T-cell (primary cell): ENCODE measurements at regions not wholly inside any gene's neighbourhood (a gene's known extent, or its start where the extent isn't known, plus 50 kb on each side); places are given as distances from the start of the nearest gene placed in this dataset.

Experiments used
- ATAC-seq, 4 experiments: fragments of 200-7000 bp in 3 of 4; fragments of 150-1000 bp in 1 of 4; cut with Tn5 transposase; replicated peaks in 1 of 4; 1 replicate in 3 of 4; 2 replicates in 1 of 4; pipeline ENCODE4 v1.10.0; 2021; ENCODE audit warnings: moderate library complexity in 3 of 4, mild to moderate bottlenecking in 2 of 4, moderate number of reproducible peaks in 1 of 4
- CTCF ChIA-PET, 2 donors: fragments of 300-600 bp; sonication (Branson Sonifier 250); formaldehyde crosslinking; loops; one replicate each; lab custom pipeline; 2022; ENCODE audit warnings: antibody characterized with exemption in 2 of 2; lab: Charles Lee
- POLR2A ChIA-PET, 2 donors: fragments of 300-600 bp; sonication (Branson Sonifier 250); formaldehyde crosslinking; loops; one replicate each; lab custom pipeline; 2022; ENCODE audit warnings: antibody characterized with exemption in 2 of 2; lab: Charles Lee
- DNase-seq, 35 experiments: peaks; one replicate each; pipeline versions ENCODE4 v3.0.0 to v3.0.0-alpha.2; 2013 to 2023
- H3K27ac ChIP-seq: one replicate; pipeline ENCODE4 v1.5.1; 2013; ENCODE audit warnings: low read length
- H3K27me3 ChIP-seq, 2 experiments: replicated peaks in 1 of 2; 1 replicate in 1 of 2; 2 replicates in 1 of 2; pipeline versions ENCODE4 v1.6.1 to v1.7.0; 2013; ENCODE audit warnings: low read length in 1 of 2, mixed read lengths in 1 of 2; ENCODE audit not compliant: control insufficient read depth in 2 of 2, insufficient read depth in 2 of 2; ENCODE audit errors: extremely low read depth in 1 of 2
- H3K36me3 ChIP-seq, 2 donors: 1 replicate in 1 of 2; 2 replicates in 1 of 2; pipeline versions ENCODE4 v1.6.1 to v1.7.0; 2013; ENCODE audit warnings: low read length in 1 of 2; ENCODE audit not compliant: control insufficient read depth in 2 of 2, insufficient read depth in 1 of 2; ENCODE audit errors: extremely low read depth in 1 of 2
- H3K4me1 ChIP-seq, 2 experiments: 1 replicate in 1 of 2; 2 replicates in 1 of 2; pipeline versions ENCODE4 v1.6.1 to v1.7.0; 2013; ENCODE audit warnings: low read length in 2 of 2, mixed read lengths in 1 of 2; ENCODE audit not compliant: insufficient read depth in 2 of 2, control insufficient read depth in 1 of 2; ENCODE audit errors: extremely low read depth in 1 of 2
- H3K4me3 ChIP-seq, 2 donors: 1 replicate in 1 of 2; 2 replicates in 1 of 2; pipeline versions ENCODE4 v1.5.1 to v1.7.0; 2013; ENCODE audit warnings: mild to moderate bottlenecking in 2 of 2, low read length in 1 of 2, moderate library complexity in 1 of 2; ENCODE audit not compliant: control insufficient read depth in 1 of 2; ENCODE audit errors: extremely low read depth in 1 of 2
- H3K9me3 ChIP-seq: 2 replicates; pipeline ENCODE4 v1.7.0; 2013
- H3K27ac Mint-ChIP-seq, 2 donors: one replicate each; pipeline ENCODE4 v1.8.0; 2020 to 2021; ENCODE audit warnings: mild to moderate bottlenecking in 2 of 2, mixed read lengths in 2 of 2
- H3K27me3 Mint-ChIP-seq, 2 donors: one replicate each; pipeline ENCODE4 v1.8.0; 2021 to 2022; ENCODE audit warnings: mixed read lengths in 2 of 2
- H3K36me3 Mint-ChIP-seq: one replicate; pipeline ENCODE4 v1.8.0; 2021; ENCODE audit warnings: mixed read lengths
- H3K4me1 Mint-ChIP-seq, 3 donors: one replicate each; pipeline ENCODE4 v1.8.0; 2020 to 2022; ENCODE audit warnings: mixed read lengths in 3 of 3, mild to moderate bottlenecking in 1 of 3
- H3K4me3 Mint-ChIP-seq, 3 donors: one replicate each; pipeline ENCODE4 v1.8.0; 2020 to 2022; ENCODE audit warnings: mild to moderate bottlenecking in 3 of 3, mixed read lengths in 3 of 3, moderate library complexity in 3 of 3
- H3K9me3 Mint-ChIP-seq, 3 donors: one replicate each; pipeline ENCODE4 v1.8.0; 2020 to 2022; ENCODE audit warnings: mixed read lengths in 3 of 3
- WGBS: methylation state at CpG from one replicate; pipeline ENCODE4 v1.1.5; 2013; ENCODE audit warnings: missing lambda C conversion rate; ENCODE audit not compliant: insufficient coverage; 5-methylcytosine and 5-hydroxymethylcytosine counted together

DNA sequence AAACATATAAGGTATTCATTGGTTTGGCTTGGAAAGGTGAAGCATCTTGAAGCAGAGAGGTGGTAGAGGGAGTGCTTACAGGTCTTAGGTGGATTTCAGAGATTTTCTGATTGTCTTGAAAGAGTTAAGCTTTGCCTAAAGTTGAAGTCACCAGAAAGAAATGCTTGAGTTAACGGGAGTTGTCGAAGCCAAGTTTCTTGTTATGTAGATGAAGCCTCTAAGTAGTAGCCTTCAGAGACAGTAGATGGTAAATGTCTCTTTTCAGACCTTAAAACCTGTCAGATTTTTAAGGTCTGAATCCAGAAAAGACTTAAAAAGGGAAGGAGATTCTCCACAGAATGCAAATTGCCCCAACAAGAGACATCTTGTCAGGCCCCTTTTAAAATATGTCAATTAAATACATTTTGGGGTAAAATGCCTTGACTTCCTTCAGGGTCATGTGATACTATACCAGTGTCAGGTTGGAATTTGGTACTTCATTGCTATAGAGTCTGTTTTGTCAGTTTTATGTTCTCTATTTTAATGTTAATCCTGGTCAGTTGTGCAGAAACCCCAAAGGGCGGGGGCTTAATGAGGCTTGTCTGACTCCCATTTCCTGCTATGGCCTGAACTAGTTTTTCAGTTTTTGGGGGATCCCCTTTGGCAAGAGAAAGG lies 81.0 kb downstream of the PCDH18 start:
- WGBS = no CpG with 5 or more reads among the region's 3 CpGs

DNA sequence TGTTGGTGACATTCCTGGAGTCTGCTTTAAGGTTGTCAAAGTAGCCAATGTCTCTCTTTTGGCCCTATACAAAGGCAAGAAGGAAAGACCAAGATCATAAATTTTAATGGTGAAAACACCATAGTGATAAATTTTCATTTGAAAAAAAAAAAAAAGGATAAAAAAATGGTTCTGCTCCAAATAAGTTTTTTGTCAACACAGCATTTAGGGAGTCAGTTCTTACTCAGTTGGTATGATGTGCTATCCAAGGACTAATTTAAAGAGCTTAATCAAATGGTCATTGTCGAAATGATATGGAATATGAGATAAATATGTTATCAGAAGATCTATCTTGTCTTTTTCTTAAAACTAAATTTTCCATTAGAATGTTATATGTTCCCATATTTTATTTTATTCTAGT lies 83.9 kb downstream of the PCDH18 start:
- no peaks in the 10 kb centered on the region for H3K4me1 ChIP-seq
- ChIA-PET POLR2A (no interaction called here), CTCF (no interaction called here)
- H3K27ac ChIP-seq = no peak overlapping the region
- no peak overlapping the region for H3K4me3 ChIP-seq
- DNase-seq = no peak
- Mint-ChIP-seq H3K27ac (no peak overlapping the region), H3K9me3 (peaks cover 0 to 10% (median 4%) of the 10 kb centered on the region in 3 donors), H3K4me3 (no peak overlapping the region), H3K4me1 (no peaks in the 10 kb centered on the region), H3K36me3 (no peaks in the 10 kb centered on the region), H3K27me3 (no peaks in the 10 kb centered on the region)
- no peaks in the 10 kb centered on the region for H3K36me3 ChIP-seq
- no peak for ATAC-seq
- H3K27me3 ChIP-seq = no peaks in the 10 kb centered on the region
- no CpG with 5 or more reads among the region's 1 CpG for WGBS
- H3K9me3 ChIP-seq = no peaks in the 10 kb centered on the region

More for the DNA sequence above, 81.0 kb downstream of the PCDH18 start:
- Histone ChIP-seq H3K4me3 (no peak overlapping the region), H3K36me3 (no peaks in the 10 kb centered on the region), H3K27me3 (no peaks in the 10 kb centered on the region), H3K27ac (no peak overlapping the region), H3K9me3 (no peaks in the 10 kb centered on the region), H3K4me1 (no peaks in the 10 kb centered on the region)
- ATAC-seq (no peak), DNase-seq (no peak)
- Mint-ChIP-seq H3K27ac (no peak overlapping the region), H3K4me1 (no peaks in the 10 kb centered on the region), H3K9me3 (peaks cover 0 to 6% (median 6%) of the 10 kb centered on the region in 3 donors), H3K36me3 (no peaks in the 10 kb centered on the region), H3K27me3 (no peaks in the 10 kb centered on the region), H3K4me3 (no peak overlapping the region)
- ChIA-PET CTCF (no interaction called here), POLR2A (no interaction called here)

DNA sequence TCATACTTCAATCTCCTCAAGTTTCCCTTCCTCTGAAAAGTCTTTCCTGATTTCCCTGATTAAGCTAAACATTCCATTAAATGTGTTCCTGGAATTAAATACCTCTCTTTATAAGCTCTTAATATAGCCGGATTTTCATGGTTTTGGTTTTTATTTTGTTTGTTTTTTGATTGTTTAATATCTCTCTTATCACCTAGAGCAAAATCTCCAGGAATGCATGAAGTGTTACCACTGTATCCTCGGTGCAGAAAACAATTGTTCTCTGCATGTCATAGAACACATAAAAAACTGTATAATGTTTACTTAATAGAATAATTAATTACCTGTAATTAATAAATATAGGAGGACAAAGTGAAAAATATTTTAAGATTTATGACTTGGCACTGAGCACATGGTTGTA lies 86.2 kb downstream of the PCDH18 start:
- ChIA-PET CTCF (no interaction called here), POLR2A (no interaction called here)
- Mint-ChIP-seq H3K4me1 (no peaks in the 10 kb centered on the region), H3K9me3 (peaks cover 0 to 8% (median 4%) of the 10 kb centered on the region in 3 donors), H3K27me3 (no peaks in the 10 kb centered on the region), H3K27ac (no peak overlapping the region), H3K36me3 (no peaks in the 10 kb centered on the region), H3K4me3 (no peak overlapping the region)
- Histone ChIP-seq H3K27me3 (no peaks in the 10 kb centered on the region), H3K27ac (no peak overlapping the region), H3K4me3 (no peak overlapping the region), H3K4me1 (no peaks in the 10 kb centered on the region), H3K9me3 (no peaks in the 10 kb centered on the region), H3K36me3 (no peaks in the 10 kb centered on the region)
- ATAC-seq = no peak
- no peak for DNase-seq
- no CpG with 5 or more reads among the region's 2 CpGs for WGBS

DNA sequence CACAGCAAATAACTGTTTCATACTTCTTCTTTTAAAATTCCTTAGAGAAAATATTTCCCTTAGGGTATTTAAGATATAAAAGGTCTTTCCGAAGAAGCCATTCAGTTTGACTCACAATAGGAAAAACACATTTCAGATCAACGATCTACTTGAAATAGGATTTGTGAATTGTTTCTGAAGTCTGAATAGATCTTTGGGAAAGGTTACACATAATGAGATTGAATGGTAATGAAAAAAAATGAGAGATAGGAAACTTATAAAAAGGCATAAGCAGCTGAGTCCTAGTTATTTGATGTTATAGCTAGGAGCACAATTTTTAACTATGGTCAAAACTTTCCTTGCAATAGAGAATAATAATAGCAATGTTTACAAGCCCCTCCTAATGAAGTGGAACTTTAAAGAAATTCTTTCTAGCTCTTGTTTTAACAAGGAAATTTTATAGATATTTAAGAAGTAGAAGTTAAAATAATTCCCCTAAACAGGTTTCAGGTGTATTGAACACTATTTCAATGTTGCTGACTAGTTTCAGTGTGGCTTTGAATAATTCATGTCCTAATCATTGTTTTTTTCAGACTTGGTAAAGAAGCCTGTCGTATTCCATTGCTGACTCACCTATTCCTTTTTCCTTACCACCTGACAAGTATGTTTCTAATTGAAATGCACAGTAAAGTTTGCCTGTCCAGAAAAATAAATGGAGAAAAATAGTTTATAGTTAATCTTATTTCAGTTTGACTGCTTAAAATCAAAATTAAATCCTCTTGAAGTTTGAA lies 89.1 kb downstream of the PCDH18 start:
- 100% methylated on average over 1 of the region's 3 CpGs for WGBS
- H3K9me3 ChIP-seq = no peaks in the 10 kb centered on the region
- Mint-ChIP-seq H3K9me3 (peaks cover 3 to 8% (median 7%) of the 10 kb centered on the region in 3 donors), H3K36me3 (no peaks in the 10 kb centered on the region), H3K4me3 (no peak overlapping the region), H3K27ac (no peak overlapping the region), H3K4me1 (no peaks in the 10 kb centered on the region), H3K27me3 (no peaks in the 10 kb centered on the region)
- H3K4me1 ChIP-seq = no peaks in the 10 kb centered on the region
- no peaks in the 10 kb centered on the region for H3K36me3 ChIP-seq
- DNase-seq (no peak), ATAC-seq (no peak)
- ChIA-PET CTCF (no interaction called here), POLR2A (no interaction called here)
- no peak overlapping the region for H3K27ac ChIP-seq
- no peaks in the 10 kb centered on the region for H3K27me3 ChIP-seq
- H3K4me3 ChIP-seq = no peak overlapping the region

DNA sequence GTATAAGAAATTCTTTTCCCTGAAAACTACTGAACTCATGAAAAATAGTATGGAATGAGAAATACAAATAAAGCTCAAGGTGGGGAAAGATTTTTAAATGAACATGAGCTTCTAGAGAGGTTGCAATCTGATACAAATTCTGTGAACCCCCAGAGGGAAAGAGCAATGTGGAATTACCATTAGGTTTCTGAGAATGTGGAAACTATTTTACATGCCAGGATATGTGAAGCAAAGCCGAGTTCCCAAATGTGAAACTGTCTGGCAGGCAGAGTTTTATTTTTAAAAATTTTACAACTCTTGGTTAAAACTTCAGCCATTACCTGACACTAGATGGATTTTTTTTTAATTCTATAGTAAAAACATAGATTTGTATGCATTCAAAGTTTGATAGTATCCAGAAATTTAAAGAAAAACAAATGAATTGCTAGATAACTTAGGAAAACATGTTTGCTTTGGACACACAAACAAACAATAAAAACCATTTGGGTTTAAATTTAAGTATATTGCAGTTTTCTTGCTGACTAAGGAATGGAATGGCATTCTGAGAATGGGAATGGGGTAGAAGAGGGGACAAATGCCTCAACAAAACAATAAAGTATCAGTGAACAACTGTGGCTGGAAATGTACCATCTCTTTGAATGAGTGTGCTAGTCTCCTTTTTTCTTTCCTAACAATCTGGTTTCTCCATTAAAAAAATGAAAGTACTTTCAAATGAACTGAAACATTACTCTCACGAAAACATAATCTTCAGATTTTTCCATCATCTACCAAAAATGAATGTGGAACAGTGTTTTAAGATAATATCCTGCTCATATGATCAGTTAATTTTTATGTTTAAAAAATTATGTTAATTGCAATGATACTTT lies 99.6 kb downstream of the PCDH18 start:
- Histone ChIP-seq H3K27me3 (no peaks in the 10 kb centered on the region), H3K9me3 (no peaks in the 10 kb centered on the region), H3K27ac (no peak overlapping the region), H3K36me3 (no peaks in the 10 kb centered on the region), H3K4me3 (no peak overlapping the region), H3K4me1 (no peaks in the 10 kb centered on the region)
- H3K9me3 Mint-ChIP-seq = no peaks in the 10 kb centered on the region
- ChIA-PET CTCF (no interaction called here), POLR2A (no interaction called here)
- H3K36me3 Mint-ChIP-seq = no peaks in the 10 kb centered on the region
- DNase-seq (no peak), ATAC-seq (no peak)
- H3K27me3 Mint-ChIP-seq = no peaks in the 10 kb centered on the region
- no peak overlapping the region for H3K27ac Mint-ChIP-seq
- H3K4me1 Mint-ChIP-seq = no peaks in the 10 kb centered on the region
- WGBS = no CpG with 5 or more reads among the region's 2 CpGs
- no peak overlapping the region for H3K4me3 Mint-ChIP-seq

DNA sequence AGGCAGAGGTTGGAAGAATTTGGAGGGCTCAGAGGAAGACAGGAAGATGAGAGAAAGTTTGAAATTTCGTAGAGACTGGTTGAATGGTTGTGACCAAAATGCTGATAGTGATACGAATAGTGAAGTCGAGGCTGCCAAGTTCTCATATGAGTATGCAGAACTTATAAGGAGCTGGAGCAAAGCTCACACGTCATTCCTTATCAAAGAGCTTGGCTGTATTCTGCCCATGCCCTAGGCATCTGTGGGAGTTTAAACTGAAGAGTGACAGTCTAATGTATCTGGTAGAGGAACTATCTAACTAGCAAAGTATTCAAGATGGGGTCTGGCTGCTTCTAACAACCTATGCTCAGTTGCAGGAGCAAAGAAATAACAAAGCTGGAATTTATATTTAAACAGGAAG lies 102.1 kb downstream of the PCDH18 start:
- H3K36me3 ChIP-seq = no peaks in the 10 kb centered on the region
- H3K4me1 ChIP-seq = no peaks in the 10 kb centered on the region
- H3K27me3 ChIP-seq = no peaks in the 10 kb centered on the region
- no peak overlapping the region for H3K27ac ChIP-seq
- CTCF ChIA-PET = no interaction called here
- POLR2A ChIA-PET = no interaction called here
- 66% methylated on average over 4 of the region's 4 CpGs for WGBS
- no peak for DNase-seq
- H3K27me3 Mint-ChIP-seq = no peaks in the 10 kb centered on the region
- H3K4me3 ChIP-seq = no peak overlapping the region
- H3K27ac Mint-ChIP-seq = no peak overlapping the region
- H3K9me3 Mint-ChIP-seq = peaks cover under 1 to 8% (median 2%) of the 10 kb centered on the region in 3 donors
- H3K36me3 Mint-ChIP-seq = no peaks in the 10 kb centered on the region
- H3K9me3 ChIP-seq = no peaks in the 10 kb centered on the region
- H3K4me1 Mint-ChIP-seq = no peaks in the 10 kb centered on the region
- no peak overlapping the region for H3K4me3 Mint-ChIP-seq
- ATAC-seq = no peak
